Aorta (tissue), 5 donors: ENCODE measurements at regions not wholly inside any gene's neighbourhood (a gene's known extent, or its start where the extent isn't known, plus 50 kb on each side); places are given as distances from the start of the nearest gene placed in this dataset.

Source experiments
- ATAC-seq: fragments of 200-7000 bp; cut with Tn5 transposase; one replicate; pipeline ENCODE4 v1.9.1; 2022; ENCODE audit warnings: moderate library complexity; ENCODE audit not compliant: low FRiP score
- DNase-seq, 2 donors: peaks; one replicate each; pipeline ENCODE4 v3.0.0-alpha.2; 2020
- H3K27ac ChIP-seq, 2 donors: one replicate each; pipeline ENCODE4 v1.5.1; 2013; ENCODE audit warnings: low read length in 2 of 2, mild to moderate bottlenecking in 2 of 2, moderate library complexity in 2 of 2, control low read depth in 1 of 2, inconsistent platforms in 1 of 2, low read depth in 1 of 2
- H3K27me3 ChIP-seq, 2 donors: one replicate each; pipeline ENCODE4 v1.6.1; 2013; ENCODE audit warnings: control low read depth in 1 of 2, low read length in 1 of 2, mild to moderate bottlenecking in 1 of 2, moderate library complexity in 1 of 2; ENCODE audit not compliant: insufficient read depth in 2 of 2, control insufficient read depth in 1 of 2
- H3K36me3 ChIP-seq, 2 donors: one replicate each; pipeline ENCODE4 v1.6.1; 2013; ENCODE audit warnings: control low read depth in 1 of 2, low read length in 1 of 2, mild to moderate bottlenecking in 1 of 2; ENCODE audit not compliant: insufficient read depth in 2 of 2, control insufficient read depth in 1 of 2
- H3K4me1 ChIP-seq, 2 donors: one replicate each; pipeline ENCODE4 v1.6.1; 2013; ENCODE audit warnings: low read length in 2 of 2, control low read depth in 1 of 2, mild to moderate bottlenecking in 1 of 2, moderate library complexity in 1 of 2; ENCODE audit not compliant: insufficient read depth in 2 of 2, control insufficient read depth in 1 of 2
- H3K4me3 ChIP-seq, 2 donors: one replicate each; pipeline ENCODE4 v1.5.1; 2013; ENCODE audit warnings: low read length in 2 of 2, control low read depth in 1 of 2, mild to moderate bottlenecking in 1 of 2
- H3K9me3 ChIP-seq: one replicate; pipeline ENCODE4 v1.6.1; 2013; ENCODE audit warnings: mild to moderate bottlenecking, low read length; ENCODE audit not compliant: control insufficient read depth
- WGBS, 2 donors: extraction: QIAGEN DNeasy Blood & Tissue Kit; methylation state at CpG; one replicate each; pipeline ENCODE4 v1.1.7; 2013; 5-methylcytosine and 5-hydroxymethylcytosine counted together
- intact Hi-C, 2 donors: fragments of 100-400 bp; cut with DNase I; formaldehyde crosslinking; loops; one replicate each; pipeline versions ENCODE4 v1.14.2 to v1.15.0; 2022
- donor health status: healthy with polysubstance abuse.
- donor health status: Bipolar disorder and iron deficiency.
- donor health status: DM: no; HTN: no; CAD: no.
- donor health status: DM: no; HTN: no; CAD: no.
- donor health status: DM: yes; HTN: yes; CAD: no.

DNA sequence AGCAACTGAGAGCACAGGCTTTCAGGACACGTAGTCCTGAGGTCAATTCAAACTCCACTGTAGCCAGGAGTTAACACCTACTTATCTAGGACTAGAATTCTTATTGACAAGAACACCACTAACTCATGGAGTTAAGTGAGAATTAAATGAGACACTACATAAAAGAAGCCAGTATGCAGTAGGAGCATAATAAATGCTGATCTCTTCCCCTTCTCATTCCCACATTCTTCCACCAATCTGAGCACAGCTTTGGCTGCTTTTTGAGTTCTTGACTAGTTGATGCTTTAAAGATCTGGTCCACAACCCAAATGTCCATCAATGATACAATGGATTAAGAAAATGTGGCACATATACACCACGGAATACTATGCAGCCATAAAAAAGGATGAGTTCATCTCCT lies 55.2 kb downstream of the TTC32 start:
- H3K36me3 ChIP-seq, result no peaks in the 10 kb centered on the region
- H3K27ac ChIP-seq, result no peak overlapping the region
- ATAC-seq (no peak), DNase-seq (no peak)
- no peak overlapping the region for H3K4me3 ChIP-seq
- peaks cover 0 to 4% of the 10 kb centered on the region in 2 donors for H3K4me1 ChIP-seq
- intact Hi-C loops, result no loop called here
- WGBS, 2 donors, result 94 to 100% methylated on average over 2 of the region's 2 CpGs
- H3K27me3 ChIP-seq, result no peaks in the 10 kb centered on the region
- H3K9me3 ChIP-seq, result no peaks in the 10 kb centered on the region

DNA sequence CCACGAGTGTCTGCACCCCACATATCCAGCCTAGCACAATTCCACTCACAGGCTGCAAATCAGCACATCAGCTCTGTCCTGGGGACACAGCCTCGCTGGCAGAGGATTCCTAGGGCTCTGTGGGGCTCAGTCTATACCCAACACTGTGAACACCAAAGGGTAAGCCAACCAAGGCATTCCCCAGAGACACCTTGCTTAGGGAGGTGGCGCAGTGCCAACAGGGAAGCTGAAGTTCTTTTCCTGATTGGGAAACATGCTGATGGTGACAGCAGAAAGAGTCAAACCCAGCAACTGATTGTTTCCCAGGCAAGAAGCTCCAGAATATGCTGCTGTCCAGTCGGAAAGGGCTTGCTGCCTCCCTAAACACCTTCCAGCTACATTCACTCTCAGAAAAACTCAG lies 55.8 kb downstream of the TTC32 start:
- Histone ChIP-seq H3K4me3 (no peak overlapping the region), H3K27me3 (no peaks in the 10 kb centered on the region), H3K36me3 (no peaks in the 10 kb centered on the region), H3K4me1 (peaks cover 0 to 4% of the 10 kb centered on the region in 2 donors), H3K9me3 (no peaks in the 10 kb centered on the region), H3K27ac (no peak overlapping the region)
- ATAC-seq, result no peak
- intact Hi-C loops, result no loop called here
- 72 to 74% methylated on average over 4 of the region's 4 CpGs for WGBS, 2 donors
- peak in 1 of 2 donors; percentile 64 for DNase-seq

DNA sequence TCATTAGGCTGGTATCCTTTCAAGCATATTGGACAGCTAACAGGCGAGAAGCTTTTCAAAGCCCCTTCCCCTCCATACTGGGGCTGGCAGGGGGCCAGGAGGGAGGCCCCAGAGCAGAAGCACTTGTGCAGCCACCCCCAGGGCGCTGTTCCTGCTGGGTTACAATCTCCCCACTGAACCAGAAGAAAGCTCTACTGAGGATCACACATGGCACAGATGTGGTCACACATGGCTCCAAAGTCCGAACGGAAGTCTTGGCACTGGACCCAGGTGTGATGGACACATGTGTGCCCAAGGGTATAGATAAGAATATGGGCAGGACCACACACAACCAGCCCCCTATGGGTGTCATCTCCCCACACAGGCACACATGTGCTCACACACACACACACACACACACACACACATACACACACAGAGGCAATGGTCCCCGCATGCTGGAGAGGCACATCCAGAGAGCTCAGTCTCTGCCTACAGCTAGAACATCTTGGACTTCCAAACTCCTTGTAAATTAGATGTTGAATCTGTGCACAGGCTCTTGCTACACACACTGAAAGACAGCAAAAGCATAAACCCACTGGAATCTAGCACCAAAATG lies 56.4 kb downstream of the TTC32 start:
- Histone ChIP-seq H3K27me3 (no peaks in the 10 kb centered on the region), H3K9me3 (no peaks in the 10 kb centered on the region), H3K4me3 (no peak overlapping the region), H3K27ac (no peak overlapping the region), H3K4me1 (peaks cover 0 to 4% of the 10 kb centered on the region in 2 donors), H3K36me3 (no peaks in the 10 kb centered on the region)
- DNase-seq, result no peak
- intact Hi-C loops, result no loop called here
- 74 to 83% methylated on average over 5 of the region's 5 CpGs for WGBS, 2 donors
- ATAC-seq, result no peak

GRCh38 chr2:19844750-19845149 lies 57.0 kb downstream of the TTC32 start:
- H3K4me1 ChIP-seq, result peaks cover 0 to 1% of the 10 kb centered on the region in 2 donors
- intact Hi-C loops, result no loop called here
- no peaks in the 10 kb centered on the region for H3K9me3 ChIP-seq
- no peaks in the 10 kb centered on the region for H3K27me3 ChIP-seq
- no peak overlapping the region for H3K4me3 ChIP-seq
- ATAC-seq (no peak), DNase-seq (peak in 1 of 2 donors; percentile 49)
- H3K36me3 ChIP-seq, result no peaks in the 10 kb centered on the region
- WGBS, 2 donors, result 84 to 86% methylated on average over 5 of the region's 5 CpGs
- H3K27ac ChIP-seq, result no peak overlapping the region

- intact Hi-C loops, result no loop called here
- no peak for DNase-seq
- Histone ChIP-seq H3K36me3 (no peaks in the 10 kb centered on the region), H3K4me3 (no peak overlapping the region), H3K9me3 (no peaks in the 10 kb centered on the region), H3K4me1 (no peaks in the 10 kb centered on the region), H3K27ac (no peak overlapping the region), H3K27me3 (no peaks in the 10 kb centered on the region)
- no peak for ATAC-seq
- WGBS, 2 donors, result 97 to 98% methylated on average over 2 of the region's 2 CpGs
Measured at GRCh38 chr2:19843992-19844515, 57.7 kb downstream of the TTC32 start.

DNA sequence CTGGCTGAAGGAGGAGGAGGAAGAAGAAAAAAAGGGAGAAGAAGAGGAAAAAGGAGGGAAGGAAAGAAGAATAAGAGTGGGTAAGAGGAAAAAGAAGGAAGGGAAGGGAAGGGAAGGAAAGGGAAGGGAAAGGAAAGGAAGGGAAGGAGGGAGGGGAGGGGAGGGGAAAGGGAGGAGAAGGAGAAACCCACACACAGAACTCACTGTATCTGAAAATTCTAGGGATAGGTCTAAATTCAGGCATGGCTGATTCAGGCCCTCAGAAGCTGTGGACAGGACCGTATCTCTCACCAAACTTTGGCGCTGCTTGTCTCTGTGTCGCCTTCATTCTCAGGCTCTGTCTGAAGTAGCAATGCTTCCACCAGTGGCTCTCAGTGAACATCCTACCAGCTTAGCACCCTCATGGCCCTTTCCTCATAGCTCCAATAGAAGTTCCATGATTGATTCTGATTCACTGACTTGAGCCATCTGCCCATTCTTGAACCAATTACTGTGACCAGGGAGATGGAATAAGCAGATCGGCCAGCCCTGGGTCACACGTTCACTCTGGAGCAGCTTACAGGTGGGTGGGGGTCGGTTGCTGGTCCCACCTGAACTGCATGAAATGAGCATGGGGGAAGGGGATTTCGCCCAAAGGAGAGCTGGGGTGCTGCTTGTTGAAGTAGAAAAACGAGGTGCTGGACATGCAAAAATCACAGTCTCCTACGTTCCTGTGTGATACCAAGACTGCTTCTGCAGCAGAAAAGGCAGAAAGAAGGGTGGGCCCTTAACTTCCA lies 59.7 kb downstream of the TTC32 start:
- DNase-seq (no peak), ATAC-seq (no peak)
- no peaks in the 10 kb centered on the region for H3K27me3 ChIP-seq
- H3K4me3 ChIP-seq, result no peak overlapping the region
- no peaks in the 10 kb centered on the region for H3K36me3 ChIP-seq
- intact Hi-C loops, result no loop called here
- 95 to 98% methylated on average over 9 of the region's 9 CpGs for WGBS, 2 donors
- H3K4me1 ChIP-seq, result peaks cover 0 to 1% of the 10 kb centered on the region in 2 donors
- no peaks in the 10 kb centered on the region for H3K9me3 ChIP-seq
- no peak overlapping the region for H3K27ac ChIP-seq

DNA sequence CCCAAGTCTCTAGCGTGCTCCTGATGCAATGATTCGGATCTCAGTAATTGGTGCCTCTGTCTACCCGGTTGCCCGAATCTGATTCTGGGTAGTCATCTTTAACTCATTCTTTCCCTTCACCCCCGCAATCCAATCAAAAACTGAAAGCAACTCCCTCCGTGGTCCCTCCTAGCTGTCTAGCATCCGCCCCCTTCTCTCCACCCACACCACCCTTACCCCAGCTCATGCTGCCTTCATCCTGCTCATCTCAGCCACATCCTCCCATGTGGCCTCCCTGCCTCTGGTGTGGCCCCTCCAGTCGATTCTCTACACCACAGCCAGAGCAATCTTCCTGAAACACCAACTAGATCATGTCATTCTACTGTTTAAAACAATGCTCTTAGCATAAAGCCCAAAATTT lies 62.3 kb downstream of the TTC32 start:
- H3K27me3 ChIP-seq, result no peaks in the 10 kb centered on the region
- H3K36me3 ChIP-seq, result no peaks in the 10 kb centered on the region
- H3K27ac ChIP-seq, result no peak overlapping the region
- H3K4me1 ChIP-seq, result peaks cover 5% of the 10 kb centered on the region in 2 donors
- H3K9me3 ChIP-seq, result no peaks in the 10 kb centered on the region
- no peak for ATAC-seq
- intact Hi-C loops, result no loop called here
- no peak overlapping the region for H3K4me3 ChIP-seq
- 90 to 91% methylated on average over 8 of the region's 8 CpGs for WGBS, 2 donors
- no peak for DNase-seq

DNA sequence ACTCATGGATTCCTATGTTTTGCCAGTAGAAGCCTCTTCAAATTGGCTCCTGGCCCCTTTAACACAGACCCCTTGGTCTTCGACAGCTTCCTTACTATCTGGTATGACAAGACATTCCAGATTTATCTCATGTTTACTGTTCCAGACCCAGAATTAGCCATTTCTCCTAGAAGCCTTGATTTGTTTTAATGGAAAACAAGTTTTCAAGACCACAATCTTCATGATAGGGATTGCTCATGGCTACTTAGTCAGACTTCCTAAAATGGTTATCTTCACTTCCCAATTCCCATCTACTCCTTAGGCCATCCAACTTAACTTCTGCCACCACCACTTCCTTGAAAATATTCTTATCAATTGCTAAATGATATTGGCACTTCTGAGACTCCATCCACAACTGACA lies 63.2 kb downstream of the TTC32 start:
- Histone ChIP-seq H3K27me3 (no peaks in the 10 kb centered on the region), H3K4me3 (no peak overlapping the region), H3K4me1 (peaks cover 5% of the 10 kb centered on the region in 2 donors), H3K27ac (no peak overlapping the region), H3K36me3 (no peaks in the 10 kb centered on the region), H3K9me3 (no peaks in the 10 kb centered on the region)
- intact Hi-C loops, result no loop called here
- WGBS, 2 donors, result 39 to 42% methylated on average over 1 of the region's 1 CpG
- DNase-seq, result no peak
- ATAC-seq, result no peak

DNA sequence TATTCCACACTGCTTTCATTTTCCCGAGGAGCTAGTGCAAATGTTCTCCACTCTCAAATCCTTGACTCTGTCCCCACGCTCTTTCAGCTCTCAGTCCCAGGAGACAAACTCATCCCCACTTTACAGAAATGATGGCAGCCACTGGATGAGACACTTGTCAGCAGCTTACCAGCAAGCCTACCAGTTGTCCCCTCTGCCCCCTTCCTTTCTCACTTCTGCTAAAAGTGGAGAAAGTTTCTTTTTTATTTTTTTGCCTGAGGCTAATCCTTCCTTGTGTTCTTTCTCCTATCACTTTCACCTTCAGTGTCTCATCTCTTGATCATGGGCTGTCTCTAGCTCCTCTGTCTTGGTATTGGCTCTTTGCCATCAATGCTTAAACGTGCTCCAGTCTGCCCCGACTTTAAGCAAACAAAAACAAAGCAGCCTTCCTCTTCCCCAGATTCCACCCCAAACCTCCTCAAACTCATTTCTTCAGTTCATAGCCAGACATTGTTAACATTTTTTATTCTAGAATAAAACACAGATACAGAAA lies 64.5 kb downstream of the TTC32 start:
- Histone ChIP-seq H3K36me3 (no peaks in the 10 kb centered on the region), H3K9me3 (no peaks in the 10 kb centered on the region), H3K27ac (no peak overlapping the region), H3K27me3 (no peaks in the 10 kb centered on the region), H3K4me1 (peaks cover 5% of the 10 kb centered on the region in 2 donors), H3K4me3 (no peak overlapping the region)
- intact Hi-C loops, result no loop called here
- 12 to 19% methylated on average over 4 of the region's 4 CpGs for WGBS, 2 donors
- ATAC-seq (no peak), DNase-seq (no peak)
